Breast epithelium (tissue), 4 donors: ENCODE measurements at regions not wholly inside any gene's neighbourhood (a gene's known extent, or its start where the extent isn't known, plus 50 kb on each side); places are given as distances from the start of the nearest gene placed in this dataset.

ENCODE experiments used
- DNase-seq, 2 donors: peaks; one replicate each; pipeline ENCODE4 v3.0.0-alpha.2; 2019; ENCODE audit warnings: low spot score in 2 of 2
- H3K27ac ChIP-seq, 2 donors: fragments of 200-600 bp; sonication (generic) in 1 of 2; one replicate each; pipeline ENCODE4 v1.5.1; 2016 to 2019; ENCODE audit warnings: mild to moderate bottlenecking in 1 of 2
- H3K27me3 ChIP-seq, 2 donors: fragments of 200-600 bp; sonication (generic) in 1 of 2; one replicate each; pipeline versions ENCODE4 v1.5.1 to v1.6.0; 2017 to 2019; ENCODE audit warnings: control low read depth in 1 of 2, mild to moderate bottlenecking in 1 of 2
- H3K36me3 ChIP-seq: fragments of 200-600 bp; one replicate; pipeline ENCODE4 v1.5.1; 2019
- H3K4me1 ChIP-seq, 2 donors: fragments of 200-600 bp; sonication (generic); one replicate each; pipeline ENCODE4 v1.5.1; 2016 to 2019; ENCODE audit warnings: control low read depth in 1 of 2
- H3K4me3 ChIP-seq, 3 donors: fragments of 200-600 bp; sonication (generic); 1 replicate in 2 of 3; 2 replicates in 1 of 3; pipeline ENCODE4 v1.5.1; 2016 to 2019; ENCODE audit warnings: mild to moderate bottlenecking in 3 of 3, moderate library complexity in 2 of 3
- H3K9me3 ChIP-seq, 2 donors: fragments of 200-600 bp; sonication (generic) in 1 of 2; one replicate each; pipeline ENCODE4 v1.5.1; 2016 to 2019; ENCODE audit warnings: control low read depth in 1 of 2
- CTCF ChIP-seq, 3 donors: fragments of 450-650 bp; IDR thresholded peaks; one replicate each; pipeline ENCODE4 v1.5.1; 2016 to 2017; ENCODE audit warnings: antibody characterized with exemption in 3 of 3, mild to moderate bottlenecking in 3 of 3, moderate library complexity in 3 of 3
- POLR2A ChIP-seq: fragments of 450-650 bp; IDR thresholded peaks from one replicate; pipeline ENCODE4 v1.6.1; 2016; ENCODE audit warnings: antibody characterized with exemption, mild to moderate bottlenecking, moderate library complexity
- POLR2AphosphoS5 ChIP-seq, 3 donors: sonication (generic); formaldehyde crosslinking; IDR thresholded peaks; one replicate each; pipeline ENCODE4 v1.6.1; 2017; ENCODE audit warnings: antibody characterized with exemption in 3 of 3
- intact Hi-C: fragments of 100-400 bp; cut with DNase I; formaldehyde crosslinking; loops from one replicate; pipeline ENCODE4 v1.15.1; 2023; ENCODE audit warnings: low total_unique reads

- Histone ChIP-seq H3K4me1 (no peaks in the 10 kb centered on the region), H3K9me3 (no peaks in the 10 kb centered on the region), H3K27ac (peak overlapping the region in 1 of 2 donors; percentile 4), H3K4me3 (no peak overlapping the region), H3K36me3 (no peaks in the 10 kb centered on the region), H3K27me3 (no peaks in the 10 kb centered on the region)
- intact Hi-C loops: no loop called here
- TF ChIP-seq CTCF (IDR thresholded peaks at IDR 0.05): no peak
- TF ChIP-seq POLR2AphosphoS5 (IDR thresholded peaks at IDR 0.05): no peak
- TF ChIP-seq POLR2A: no peak
- DNase-seq: peak in 1 of 2 donors; percentile 47
Observed at GRCh38 chr17:71467719-71468118, 653.1 kb upstream of the SOX9 start.

DNA sequence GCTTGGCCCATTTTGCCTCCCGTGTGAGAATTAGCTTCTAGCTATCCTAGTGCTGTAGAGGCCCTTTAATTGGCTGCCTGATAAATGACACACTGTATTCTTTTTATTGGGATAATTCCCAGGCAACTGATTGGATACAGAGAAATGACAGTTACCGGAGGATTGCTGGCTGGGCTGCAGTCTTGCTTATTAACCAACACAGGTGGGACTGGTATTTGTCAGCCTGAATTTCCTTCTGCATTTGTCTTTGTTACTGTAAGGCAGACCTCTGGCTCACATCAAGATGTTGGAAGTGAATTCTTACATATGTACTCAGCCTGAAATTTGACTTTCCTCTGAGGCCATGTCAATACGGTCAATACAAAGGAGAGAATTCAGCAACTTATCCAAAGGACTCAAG, 650.8 kb upstream of the SOX9 start:
- intact Hi-C loops: no loop called here
- no peaks in the 10 kb centered on the region for H3K4me1 ChIP-seq
- no peaks in the 10 kb centered on the region for H3K27me3 ChIP-seq
- no peaks in the 10 kb centered on the region for H3K9me3 ChIP-seq
- H3K36me3 ChIP-seq: no peaks in the 10 kb centered on the region
- no peak overlapping the region for H3K4me3 ChIP-seq
- no peak for TF ChIP-seq POLR2A
- no peak for TF ChIP-seq POLR2AphosphoS5 (IDR thresholded peaks at IDR 0.05)
- no peak for TF ChIP-seq CTCF (IDR thresholded peaks at IDR 0.05)
- DNase-seq: no peak
- no peak overlapping the region for H3K27ac ChIP-seq

DNA sequence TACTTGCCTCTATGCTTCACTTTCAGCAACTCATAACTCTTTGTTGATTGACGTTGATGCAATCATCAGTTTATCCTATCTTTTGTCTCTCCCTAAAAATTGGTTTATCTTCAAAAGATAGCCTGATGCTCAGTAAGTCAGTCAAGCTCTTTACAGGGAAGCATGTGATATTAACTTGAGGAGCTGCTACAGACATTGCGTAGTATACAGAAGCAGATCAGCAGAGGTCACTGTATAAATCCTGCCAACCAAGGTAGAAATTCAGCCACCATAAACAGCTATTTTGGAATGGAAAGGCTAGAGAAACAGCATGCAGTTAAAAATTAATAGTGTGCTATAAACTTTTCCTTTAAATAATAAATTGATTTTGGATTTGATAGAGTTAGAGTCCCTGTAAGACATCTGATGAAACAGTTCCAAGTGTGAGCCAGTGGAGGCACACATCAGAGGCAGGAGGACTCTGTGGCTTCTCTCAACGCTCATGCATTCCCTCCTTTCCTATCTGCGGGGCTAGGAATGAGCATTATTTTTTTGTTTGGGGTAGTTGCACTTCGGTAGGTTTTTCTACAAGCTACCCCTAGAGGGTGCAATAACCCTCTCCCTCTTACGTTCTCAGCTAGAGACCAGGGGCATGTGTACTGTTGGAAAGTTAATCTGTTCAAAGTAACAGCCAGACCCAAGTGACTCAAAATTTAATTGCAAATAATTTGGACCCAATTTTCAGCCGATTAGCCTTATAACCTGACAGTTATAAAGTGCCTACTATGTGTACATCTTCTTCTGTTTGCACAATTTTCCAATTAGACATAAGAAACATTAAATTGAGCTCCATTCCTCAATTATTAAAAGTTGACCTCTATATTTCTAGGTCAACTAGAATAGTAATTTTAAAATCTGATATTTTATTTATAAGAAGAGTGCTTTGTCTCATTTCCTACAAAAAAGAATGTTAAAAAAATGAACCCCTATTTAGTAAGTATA, 647.7 kb upstream of the SOX9 start:
- Histone ChIP-seq H3K4me1 (no peaks in the 10 kb centered on the region), H3K9me3 (no peaks in the 10 kb centered on the region), H3K36me3 (no peaks in the 10 kb centered on the region), H3K4me3 (no peak overlapping the region), H3K27ac (no peak overlapping the region), H3K27me3 (no peaks in the 10 kb centered on the region)
- no peak for DNase-seq
- intact Hi-C loops: no loop called here
- TF ChIP-seq POLR2AphosphoS5 (IDR thresholded peaks at IDR 0.05): no peak
- TF ChIP-seq CTCF (IDR thresholded peaks at IDR 0.05): peak in 2 of 3 donors; percentile 42 to 69

GRCh38 chr17:71477356-71477755, 643.5 kb upstream of the SOX9 start:
- H3K9me3 ChIP-seq: no peaks in the 10 kb centered on the region
- DNase-seq: no peak
- H3K27ac ChIP-seq: no peak overlapping the region
- TF ChIP-seq POLR2A (no peak), CTCF (IDR thresholded peaks at IDR 0.05) (no peak), POLR2AphosphoS5 (IDR thresholded peaks at IDR 0.05) (no peak)
- H3K4me3 ChIP-seq: no peak overlapping the region
- H3K27me3 ChIP-seq: no peaks in the 10 kb centered on the region
- H3K4me1 ChIP-seq: no peaks in the 10 kb centered on the region
- intact Hi-C loops: no loop called here
- H3K36me3 ChIP-seq: no peaks in the 10 kb centered on the region

- intact Hi-C loops: no loop called here
- no peaks in the 10 kb centered on the region for H3K36me3 ChIP-seq
- no peak for DNase-seq
- no peaks in the 10 kb centered on the region for H3K9me3 ChIP-seq
- TF ChIP-seq POLR2AphosphoS5 (IDR thresholded peaks at IDR 0.05): no peak
- TF ChIP-seq CTCF (IDR thresholded peaks at IDR 0.05): no peak
- no peak for TF ChIP-seq POLR2A
- H3K27me3 ChIP-seq: no peaks in the 10 kb centered on the region
- no peak overlapping the region for H3K4me3 ChIP-seq
- no peak overlapping the region for H3K27ac ChIP-seq
- no peaks in the 10 kb centered on the region for H3K4me1 ChIP-seq
Observed at GRCh38 chr17:71480099-71480498, 640.7 kb upstream of the SOX9 start.
